SJCRH30 (cell line): ENCODE measurements at regions not wholly inside any gene's neighbourhood (a gene's known extent, or its start where the extent isn't known, plus 50 kb on each side); places are given as distances from the start of the nearest gene placed in this dataset.

Source experiments
- DNase-seq, 2 experiments: peaks; one replicate each; pipeline ENCODE4 v3.0.0-alpha.2; 2015 to 2020
- H3K27ac ChIP-seq: fragments of 250-450 bp; sonication (Bioruptor Pico); 2 replicates; pipeline ENCODE4 v1.5.1; 2020; ENCODE audit warnings: mild to moderate bottlenecking, moderate library complexity
- H3K27me3 ChIP-seq: fragments of 250-450 bp; sonication (Bioruptor Pico); 2 replicates; pipeline ENCODE4 v1.5.1; 2020; ENCODE audit warnings: mild to moderate bottlenecking, moderate library complexity
- H3K36me3 ChIP-seq: fragments of 250-450 bp; sonication (Bioruptor Pico); 2 replicates; pipeline ENCODE4 v1.5.1; 2020; ENCODE audit warnings: mild to moderate bottlenecking, moderate library complexity
- H3K4me1 ChIP-seq: fragments of 250-450 bp; sonication (Bioruptor Pico); 2 replicates; pipeline ENCODE4 v1.5.1; 2020; ENCODE audit warnings: mild to moderate bottlenecking, moderate library complexity
- H3K4me3 ChIP-seq: fragments of 250-450 bp; sonication (Bioruptor Pico); 2 replicates; pipeline ENCODE4 v1.5.1; 2020; ENCODE audit warnings: mild to moderate bottlenecking, moderate library complexity
- H3K9me3 ChIP-seq: fragments of 250-450 bp; sonication (Bioruptor Pico); replicated peaks from 2 replicates; pipeline ENCODE4 v1.5.1; 2020; ENCODE audit warnings: mild to moderate bottlenecking, moderate library complexity

- H3K36me3 ChIP-seq, result no peaks in the 10 kb centered on the region
- no peaks in the 10 kb centered on the region for H3K27me3 ChIP-seq
- DNase-seq, result no peak
- no peak overlapping the region for H3K27ac ChIP-seq
- H3K9me3 ChIP-seq, result no peaks in the 10 kb centered on the region
- H3K4me1 ChIP-seq, result no peaks in the 10 kb centered on the region; the same call in 1 of the 2 replicates
- no peak overlapping the region for H3K4me3 ChIP-seq
Measured at GRCh38 chr6:14795451-14795850, 450.4 kb upstream of the JARID2 start.

- H3K27me3 ChIP-seq, result no peaks in the 10 kb centered on the region
- H3K4me3 ChIP-seq, result no peak overlapping the region
- H3K9me3 ChIP-seq, result no peaks in the 10 kb centered on the region
- DNase-seq, result no peak
- no peak overlapping the region for H3K27ac ChIP-seq
- H3K36me3 ChIP-seq, result no peaks in the 10 kb centered on the region
- H3K4me1 ChIP-seq, result no peaks in the 10 kb centered on the region; the same call in 1 of the 2 replicates
Measured at GRCh38 chr6:14796974-14797762, 448.7 kb upstream of the JARID2 start.

- H3K36me3 ChIP-seq, result no peaks in the 10 kb centered on the region
- H3K9me3 ChIP-seq, result no peaks in the 10 kb centered on the region
- no peak for DNase-seq
- no peaks in the 10 kb centered on the region; the same call in 1 of the 2 replicates for H3K4me1 ChIP-seq
- H3K27ac ChIP-seq, result no peak overlapping the region
- H3K27me3 ChIP-seq, result no peaks in the 10 kb centered on the region
- H3K4me3 ChIP-seq, result no peak overlapping the region
Measured at GRCh38 chr6:14797875-14798593, 447.8 kb upstream of the JARID2 start.

- H3K36me3 ChIP-seq, result no peaks in the 10 kb centered on the region
- H3K4me3 ChIP-seq, result no peak overlapping the region
Measured at GRCh38 chr6:14798594-14798982, 447.3 kb upstream of the JARID2 start.

GRCh38 chr6:14798996-14799588, 446.8 kb upstream of the JARID2 start:
- DNase-seq, result no peak
- Histone ChIP-seq H3K4me3 (no peak overlapping the region), H3K9me3 (no peaks in the 10 kb centered on the region), H3K4me1 (peaks cover 6% of the 10 kb centered on the region), H3K27me3 (no peaks in the 10 kb centered on the region), H3K36me3 (no peaks in the 10 kb centered on the region), H3K27ac (no peak overlapping the region)

More at GRCh38 chr6:14798594-14798982, 447.3 kb upstream of the JARID2 start:
- Histone ChIP-seq H3K27me3 (no peaks in the 10 kb centered on the region), H3K27ac (no peak overlapping the region), H3K9me3 (no peaks in the 10 kb centered on the region), H3K4me1 (peaks cover 1% of the 10 kb centered on the region)
- peak in 1 of 2 experiments; percentile 32 for DNase-seq

- no peaks in the 10 kb centered on the region for H3K27me3 ChIP-seq
- no peak overlapping the region for H3K27ac ChIP-seq
- peaks cover 13% of the 10 kb centered on the region for H3K4me1 ChIP-seq
- H3K36me3 ChIP-seq, result no peaks in the 10 kb centered on the region
- peak; percentile 46 to 70 for DNase-seq
- H3K4me3 ChIP-seq, result no peak overlapping the region
- H3K9me3 ChIP-seq, result no peaks in the 10 kb centered on the region
Measured at GRCh38 chr6:14799928-14800327, 445.9 kb upstream of the JARID2 start.

- no peak overlapping the region for H3K4me3 ChIP-seq
- H3K27ac ChIP-seq, result no peak overlapping the region
Measured at GRCh38 chr6:14802514-14803160, 443.2 kb upstream of the JARID2 start.

GRCh38 chr6:14804001-14804784, 441.7 kb upstream of the JARID2 start:
- H3K27ac ChIP-seq, result no peak overlapping the region
- peak; percentile 53 to 66 for DNase-seq
- H3K9me3 ChIP-seq, result no peaks in the 10 kb centered on the region
- H3K4me1 ChIP-seq, result peaks cover 20% of the 10 kb centered on the region
- H3K36me3 ChIP-seq, result no peaks in the 10 kb centered on the region
- no peaks in the 10 kb centered on the region for H3K27me3 ChIP-seq
- no peak overlapping the region for H3K4me3 ChIP-seq

More at GRCh38 chr6:14802514-14803160, 443.2 kb upstream of the JARID2 start:
- Histone ChIP-seq H3K4me1 (peaks cover 20% of the 10 kb centered on the region), H3K36me3 (no peaks in the 10 kb centered on the region), H3K9me3 (no peaks in the 10 kb centered on the region), H3K27me3 (no peaks in the 10 kb centered on the region)
- no peak for DNase-seq

- Histone ChIP-seq H3K4me1 (peaks cover 20% of the 10 kb centered on the region), H3K27me3 (no peaks in the 10 kb centered on the region), H3K36me3 (no peaks in the 10 kb centered on the region), H3K27ac (no peak overlapping the region), H3K4me3 (no peak overlapping the region), H3K9me3 (no peaks in the 10 kb centered on the region)
- DNase-seq, result peak; percentile 85 to 90
Measured at GRCh38 chr6:14804785-14805210, 441.1 kb upstream of the JARID2 start.

GRCh38 chr6:14806101-14806500, 439.8 kb upstream of the JARID2 start:
- H3K4me1 ChIP-seq, result peaks cover 20% of the 10 kb centered on the region
- no peaks in the 10 kb centered on the region for H3K27me3 ChIP-seq
- no peak for DNase-seq
- no peaks in the 10 kb centered on the region for H3K9me3 ChIP-seq
- H3K4me3 ChIP-seq, result no peak overlapping the region
- no peaks in the 10 kb centered on the region for H3K36me3 ChIP-seq
- no peak overlapping the region for H3K27ac ChIP-seq

- H3K36me3 ChIP-seq, result no peaks in the 10 kb centered on the region
- no peaks in the 10 kb centered on the region for H3K9me3 ChIP-seq
- peaks cover 20% of the 10 kb centered on the region for H3K4me1 ChIP-seq
- DNase-seq, result no peak
- H3K27ac ChIP-seq, result no peak overlapping the region
- H3K27me3 ChIP-seq, result no peaks in the 10 kb centered on the region
- H3K4me3 ChIP-seq, result no peak overlapping the region
Measured at GRCh38 chr6:14807130-14807529, 438.7 kb upstream of the JARID2 start.

GRCh38 chr6:14807971-14808370, 437.9 kb upstream of the JARID2 start:
- H3K27me3 ChIP-seq, result no peaks in the 10 kb centered on the region
- no peak overlapping the region for H3K4me3 ChIP-seq
- no peaks in the 10 kb centered on the region for H3K9me3 ChIP-seq
- H3K36me3 ChIP-seq, result no peaks in the 10 kb centered on the region
- H3K4me1 ChIP-seq, result peaks cover 20% of the 10 kb centered on the region
- H3K27ac ChIP-seq, result no peak overlapping the region
- no peak for DNase-seq

GRCh38 chr6:14810021-14810420, 435.8 kb upstream of the JARID2 start:
- H3K9me3 ChIP-seq, result no peaks in the 10 kb centered on the region
- no peaks in the 10 kb centered on the region for H3K36me3 ChIP-seq
- H3K4me3 ChIP-seq, result no peak overlapping the region
- no peaks in the 10 kb centered on the region for H3K27me3 ChIP-seq
- H3K4me1 ChIP-seq, result peaks cover 6% of the 10 kb centered on the region; the same call in 1 of the 2 replicates
- H3K27ac ChIP-seq, result no peak overlapping the region
- DNase-seq, result peak in 1 of 2 experiments; percentile 48

- no peaks in the 10 kb centered on the region for H3K9me3 ChIP-seq
- H3K4me3 ChIP-seq, result no peak overlapping the region
- H3K27me3 ChIP-seq, result no peaks in the 10 kb centered on the region
- H3K27ac ChIP-seq, result no peak overlapping the region
- no peak for DNase-seq
- H3K36me3 ChIP-seq, result no peaks in the 10 kb centered on the region
- no peaks in the 10 kb centered on the region for H3K4me1 ChIP-seq
Measured at GRCh38 chr6:14811775-14812428, 434.0 kb upstream of the JARID2 start.
